KMS-11 (cell line): ENCODE measurements at regions not wholly inside any gene's neighbourhood (a gene's known extent, or its start where the extent isn't known, plus 50 kb on each side); places are given as distances from the start of the nearest gene placed in this dataset.

ENCODE experiments used
- H2AFZ ChIP-seq: fragments of 200-600 bp; sonication (generic); 2 replicates; pipeline ENCODE4 v1.6.1; 2016; ENCODE audit warnings: antibody characterized with exemption, mixed run types, low read depth
- H3K27ac ChIP-seq: fragments of 200-600 bp; sonication (generic); 2 replicates; pipeline ENCODE4 v1.6.1; 2016; ENCODE audit warnings: mild to moderate bottlenecking, mixed run types
- H3K27me3 ChIP-seq: fragments of 200-600 bp; sonication (generic); 2 replicates; pipeline ENCODE4 v1.6.1; 2017; ENCODE audit warnings: mild to moderate bottlenecking, low read depth, mixed run types, moderate library complexity; ENCODE audit not compliant: insufficient read depth
- H3K36me3 ChIP-seq: fragments of 200-600 bp; sonication (generic); 2 replicates; pipeline ENCODE4 v1.6.1; 2017; ENCODE audit warnings: mild to moderate bottlenecking, mixed run types; ENCODE audit not compliant: insufficient read depth
- H3K4me1 ChIP-seq: fragments of 200-600 bp; sonication (generic); 2 replicates; pipeline ENCODE4 v1.6.1; 2016; ENCODE audit warnings: mild to moderate bottlenecking, low read depth, mixed run types; ENCODE audit not compliant: poor library complexity, severe bottlenecking
- H3K4me2 ChIP-seq: fragments of 200-600 bp; sonication (generic); 2 replicates; pipeline ENCODE4 v1.7.0; 2016; ENCODE audit warnings: mild to moderate bottlenecking, mixed run types
- H3K4me3 ChIP-seq: fragments of 200-600 bp; sonication (generic); IDR thresholded peaks from 2 replicates; pipeline ENCODE4 v1.6.1; 2017; ENCODE audit warnings: low read depth, low read length, mixed read lengths; ENCODE audit not compliant: insufficient read depth
- H3K79me2 ChIP-seq: fragments of 200-600 bp; sonication (generic); 2 replicates; pipeline ENCODE4 v1.6.1; 2016; ENCODE audit warnings: low read depth, mixed run types; ENCODE audit not compliant: insufficient read depth
- H3K9ac ChIP-seq: fragments of 200-600 bp; sonication (generic); 2 replicates; pipeline ENCODE4 v1.6.1; 2016; ENCODE audit warnings: mild to moderate bottlenecking, mixed run types
- H4K20me1 ChIP-seq: fragments of 200-600 bp; sonication (generic); 2 replicates; pipeline ENCODE4 v1.6.1; 2016; ENCODE audit warnings: mild to moderate bottlenecking, mixed run types; ENCODE audit not compliant: insufficient read depth
- TF ChIP-seq, protein P1 (sequence below): fragments of 200-600 bp; sonication (generic); conservative IDR thresholded peaks from 2 replicates; pipeline ENCODE4 v1.6.1; 2017; ENCODE audit warnings: low read depth, mild to moderate bottlenecking, antibody characterized with exemption, low read length, moderate library complexity, mixed read lengths

DNA sequence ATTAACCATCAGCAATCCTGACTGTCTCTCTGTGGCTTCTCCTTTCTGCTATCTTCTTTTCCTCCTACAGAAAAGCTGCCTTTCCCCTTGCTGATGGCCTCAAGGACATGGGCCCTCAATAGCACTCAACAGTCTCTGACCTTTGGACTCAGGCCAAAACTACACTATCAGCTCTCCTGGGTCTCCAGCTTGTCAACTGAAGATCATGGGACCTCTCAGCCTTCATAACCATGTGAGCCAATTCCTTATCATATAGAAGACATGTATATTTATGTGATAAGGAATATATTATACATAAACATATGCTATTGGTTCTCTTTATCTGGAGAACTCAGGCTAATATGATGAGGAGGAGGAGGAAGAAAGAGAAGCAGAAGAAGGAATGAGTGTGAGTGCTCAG lies 91.8 kb upstream of the GJB5 start:
- Histone ChIP-seq H2AFZ (no peak overlapping the region), H4K20me1 (no peaks in the 10 kb centered on the region), H3K27ac (no peak overlapping the region), H3K9ac (no peak overlapping the region), H3K79me2 (no peaks in the 10 kb centered on the region), H3K4me1 (no peaks in the 10 kb centered on the region), H3K27me3 (no peaks in the 10 kb centered on the region), H3K4me3 (no peak overlapping the region), H3K36me3 (no peaks in the 10 kb centered on the region), H3K4me2 (no peak overlapping the region)
- TF ChIP-seq, protein P1, sequence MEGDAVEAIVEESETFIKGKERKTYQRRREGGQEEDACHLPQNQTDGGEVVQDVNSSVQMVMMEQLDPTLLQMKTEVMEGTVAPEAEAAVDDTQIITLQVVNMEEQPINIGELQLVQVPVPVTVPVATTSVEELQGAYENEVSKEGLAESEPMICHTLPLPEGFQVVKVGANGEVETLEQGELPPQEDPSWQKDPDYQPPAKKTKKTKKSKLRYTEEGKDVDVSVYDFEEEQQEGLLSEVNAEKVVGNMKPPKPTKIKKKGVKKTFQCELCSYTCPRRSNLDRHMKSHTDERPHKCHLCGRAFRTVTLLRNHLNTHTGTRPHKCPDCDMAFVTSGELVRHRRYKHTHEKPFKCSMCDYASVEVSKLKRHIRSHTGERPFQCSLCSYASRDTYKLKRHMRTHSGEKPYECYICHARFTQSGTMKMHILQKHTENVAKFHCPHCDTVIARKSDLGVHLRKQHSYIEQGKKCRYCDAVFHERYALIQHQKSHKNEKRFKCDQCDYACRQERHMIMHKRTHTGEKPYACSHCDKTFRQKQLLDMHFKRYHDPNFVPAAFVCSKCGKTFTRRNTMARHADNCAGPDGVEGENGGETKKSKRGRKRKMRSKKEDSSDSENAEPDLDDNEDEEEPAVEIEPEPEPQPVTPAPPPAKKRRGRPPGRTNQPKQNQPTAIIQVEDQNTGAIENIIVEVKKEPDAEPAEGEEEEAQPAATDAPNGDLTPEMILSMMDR, result no peak

DNA sequence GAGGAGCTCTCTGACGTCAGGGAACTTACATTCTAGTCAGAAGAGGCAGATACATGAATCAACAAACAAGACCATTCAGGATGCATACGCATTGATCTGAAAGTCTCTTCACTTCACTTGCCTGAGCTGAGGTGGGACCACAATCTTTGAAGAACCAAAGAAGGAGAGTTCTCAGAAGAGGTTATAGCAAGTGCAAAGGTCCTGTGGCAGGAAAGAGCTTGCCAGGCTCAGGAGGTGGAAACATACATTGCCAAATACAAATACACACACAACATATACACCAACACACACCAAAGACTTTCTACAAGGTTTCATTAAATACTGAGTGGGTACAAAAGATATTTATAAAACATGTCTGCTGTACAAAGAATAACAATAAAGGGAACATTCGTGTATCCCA lies 86.8 kb upstream of the GJB5 start:
- H3K27me3 ChIP-seq, result no peaks in the 10 kb centered on the region
- no peaks in the 10 kb centered on the region for H3K4me1 ChIP-seq
- no peak overlapping the region for H3K9ac ChIP-seq
- no peaks in the 10 kb centered on the region for H4K20me1 ChIP-seq
- H3K27ac ChIP-seq, result no peak overlapping the region
- H3K36me3 ChIP-seq, result no peaks in the 10 kb centered on the region
- no peak overlapping the region for H3K4me2 ChIP-seq
- no peak overlapping the region for H3K4me3 ChIP-seq
- no peak overlapping the region for H2AFZ ChIP-seq
- TF ChIP-seq, protein P1, result no peak
- H3K79me2 ChIP-seq, result no peaks in the 10 kb centered on the region

DNA sequence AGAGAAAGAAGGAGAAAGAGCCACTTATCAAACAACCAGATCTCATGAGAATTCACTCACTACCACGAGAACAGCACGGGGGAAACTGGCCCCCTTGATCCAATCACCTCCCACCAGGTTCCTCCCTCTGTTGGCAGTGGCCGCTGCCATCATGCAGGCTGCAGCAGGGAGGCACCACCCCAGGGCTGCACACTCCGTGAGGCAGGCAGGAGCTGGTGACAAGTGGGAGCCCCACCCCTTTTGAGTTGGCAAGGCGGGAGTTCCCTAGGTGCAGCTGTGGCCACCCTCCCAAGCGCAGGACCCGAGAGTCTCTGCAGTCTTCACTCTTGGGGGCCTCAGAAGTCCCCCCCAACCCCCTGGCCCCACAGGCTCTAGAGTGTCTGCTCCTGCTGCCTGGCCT lies 83.9 kb upstream of the GJB5 start:
- Histone ChIP-seq H3K9ac (no peak overlapping the region), H2AFZ (no peak overlapping the region), H4K20me1 (no peaks in the 10 kb centered on the region), H3K4me2 (no peak overlapping the region), H3K36me3 (no peaks in the 10 kb centered on the region), H3K27me3 (no peaks in the 10 kb centered on the region), H3K4me3 (no peak overlapping the region), H3K79me2 (no peaks in the 10 kb centered on the region), H3K4me1 (no peaks in the 10 kb centered on the region), H3K27ac (no peak overlapping the region)
- TF ChIP-seq, protein P1, result no peak

DNA sequence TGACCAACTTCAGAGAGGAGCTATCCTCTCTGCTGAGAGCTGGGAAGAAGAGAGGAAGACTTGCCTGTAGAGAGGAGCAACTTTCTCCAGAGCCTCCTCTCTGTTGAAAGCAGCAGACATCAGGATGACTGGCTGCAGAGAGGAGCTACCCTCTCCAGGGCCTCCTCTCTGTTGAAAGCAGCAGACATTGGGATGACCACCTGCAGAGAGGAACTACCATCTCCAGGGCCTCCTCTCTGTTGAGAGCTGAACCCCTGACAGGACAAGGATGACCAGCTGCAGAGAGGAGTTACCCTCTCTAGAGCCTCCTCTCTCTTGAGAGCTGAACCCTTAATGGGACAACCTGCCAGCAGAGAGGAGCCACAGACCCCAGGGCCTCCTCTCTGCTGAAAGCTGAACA lies 83.0 kb upstream of the GJB5 start:
- H3K27ac ChIP-seq, result no peak overlapping the region
- H2AFZ ChIP-seq, result no peak overlapping the region
- no peak overlapping the region for H3K4me3 ChIP-seq
- H3K79me2 ChIP-seq, result no peaks in the 10 kb centered on the region
- H3K9ac ChIP-seq, result no peak overlapping the region
- H3K27me3 ChIP-seq, result no peaks in the 10 kb centered on the region
- no peak overlapping the region for H3K4me2 ChIP-seq
- no peaks in the 10 kb centered on the region for H3K4me1 ChIP-seq
- TF ChIP-seq, protein P1, result no peak
- no peaks in the 10 kb centered on the region for H4K20me1 ChIP-seq
- no peaks in the 10 kb centered on the region for H3K36me3 ChIP-seq
